ENCODE measurements at regions not wholly inside any gene's neighbourhood (a gene's known extent, or its start where the extent isn't known, plus 50 kb on each side); places are given as distances from the start of the nearest gene placed in this dataset.

- H3K79me1 ChIP-seq (ENCODE audit: low read depth in 1 of 2, low read length in 2 of 2): no peaks in the 10 kb centered on the region
- H2BK5ac ChIP-seq (ENCODE audit: low read depth, low read length, poor library complexity, severe bottlenecking): no peak overlapping the region
- no TSS peak for BruUV-seq (replicated peaks)
- no peak overlapping the region for H3K9ac ChIP-seq (ENCODE audit: low read depth, low read length)
- TF ChIP-seq MAZ (IDR thresholded peaks at IDR 0.05; ENCODE audit: borderline replicate concordance, low read depth, low read length): no peak
- no peak for TF ChIP-seq RCOR1 (IDR thresholded peaks at IDR 0.05; ENCODE audit: insufficient replicate concordance, low read length)
- no peak for TF ChIP-seq MAFK (IDR thresholded peaks at IDR 0.05; ENCODE audit: low read depth, low read length)
- TF ChIP-seq, protein P1, sequence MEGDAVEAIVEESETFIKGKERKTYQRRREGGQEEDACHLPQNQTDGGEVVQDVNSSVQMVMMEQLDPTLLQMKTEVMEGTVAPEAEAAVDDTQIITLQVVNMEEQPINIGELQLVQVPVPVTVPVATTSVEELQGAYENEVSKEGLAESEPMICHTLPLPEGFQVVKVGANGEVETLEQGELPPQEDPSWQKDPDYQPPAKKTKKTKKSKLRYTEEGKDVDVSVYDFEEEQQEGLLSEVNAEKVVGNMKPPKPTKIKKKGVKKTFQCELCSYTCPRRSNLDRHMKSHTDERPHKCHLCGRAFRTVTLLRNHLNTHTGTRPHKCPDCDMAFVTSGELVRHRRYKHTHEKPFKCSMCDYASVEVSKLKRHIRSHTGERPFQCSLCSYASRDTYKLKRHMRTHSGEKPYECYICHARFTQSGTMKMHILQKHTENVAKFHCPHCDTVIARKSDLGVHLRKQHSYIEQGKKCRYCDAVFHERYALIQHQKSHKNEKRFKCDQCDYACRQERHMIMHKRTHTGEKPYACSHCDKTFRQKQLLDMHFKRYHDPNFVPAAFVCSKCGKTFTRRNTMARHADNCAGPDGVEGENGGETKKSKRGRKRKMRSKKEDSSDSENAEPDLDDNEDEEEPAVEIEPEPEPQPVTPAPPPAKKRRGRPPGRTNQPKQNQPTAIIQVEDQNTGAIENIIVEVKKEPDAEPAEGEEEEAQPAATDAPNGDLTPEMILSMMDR (conservative IDR thresholded peaks at IDR 0.05; ENCODE audit: low read depth, low read length): no peak
- TF ChIP-seq BHLHE40 (IDR thresholded peaks at IDR 0.05; ENCODE audit: low read depth, low read length): no peak
- TF ChIP-seq NFE2L2 (IDR thresholded peaks at IDR 0.05; ENCODE audit: low read depth, low read length): no peak
- TF ChIP-seq SMC3 (IDR thresholded peaks at IDR 0.05; ENCODE audit: low read depth, low read length): no peak
- TF ChIP-seq MXI1 (IDR thresholded peaks at IDR 0.05; ENCODE audit: borderline replicate concordance, low read depth, low read length): no peak
- TF ChIP-seq CEBPB (IDR thresholded peaks at IDR 0.05; ENCODE audit: low read depth, low read length): no peak
- TF ChIP-seq FOS (IDR thresholded peaks at IDR 0.05; ENCODE audit: low read depth, low read length): no peak
- H3K56ac ChIP-seq (ENCODE audit: extremely low read depth, insufficient read depth, low read length): no peak overlapping the region
- 74% methylated on average over 2 of the region's 2 CpGs; no CpG with 5 or more reads in 1 of the 2 experiments for WGBS, 2 experiments (ENCODE audit: extremely low coverage in 2 of 2, insufficient read length in 1 of 2)
- H3K27me3 ChIP-seq (ENCODE audit: control insufficient read depth, insufficient read depth, low read length): no peaks in the 10 kb centered on the region
- no peak overlapping the region for H2AFZ ChIP-seq (replicated peaks; ENCODE audit: low read length, poor library complexity)
- no peaks in the 10 kb centered on the region for H3K36me3 ChIP-seq (ENCODE audit: control insufficient read depth, insufficient read depth, low read length)
- H3K23ac ChIP-seq (ENCODE audit: low read depth, low read length): peak overlapping the region; percentile 1; the same call in 1 of the 2 replicates
- no peaks in the 10 kb centered on the region for H3K9me1 ChIP-seq (ENCODE audit: insufficient read depth, low read length)
- DNase-seq: no peak
- intact Hi-C loops (cut with micrococcal nuclease): loop anchor here (10.0 kb wide), 1 partner anchor 531 kb away; no protein-coding TSS in a partner anchor
- peak overlapping the region in 1 of 2 experiments; percentile 44; a peak in 1 of 4 replicates for H4K8ac ChIP-seq (ENCODE audit: low read depth in 2 of 2, low read length in 2 of 2)
- peaks cover 3% of the 10 kb centered on the region for H3K4me1 ChIP-seq (ENCODE audit: control insufficient read depth, insufficient read depth, low read length)
- H2BK20ac ChIP-seq (ENCODE audit: low read depth, low read length): peak overlapping the region; percentile 64
- H2AK9ac ChIP-seq (replicated peaks; ENCODE audit: low read depth, low read length, poor library complexity): no peak overlapping the region
- no peak overlapping the region for H3K27ac ChIP-seq (ENCODE audit: insufficient read depth, low read length)
- no peaks in the 10 kb centered on the region for H4K20me1 ChIP-seq (ENCODE audit: insufficient read depth, low read length)
- no peak for ATAC-seq (ENCODE audit: low read depth)
- ChIA-PET CTCF (no interaction called here), POLR2A (ENCODE audit: unreplicated experiment) (no interaction called here)
- peak overlapping the region; percentile 29 for H3K14ac ChIP-seq (replicated peaks; ENCODE audit: low read depth, low read length)
- H3K18ac ChIP-seq (ENCODE audit: low read depth, low read length): 0 out of 2 replicates have a peak overlapping the region, but pooled peaks have one; percentile 16
- no peak overlapping the region for H3K4me3 ChIP-seq (ENCODE audit: insufficient read depth, low read depth, low read length)
- 0 out of 2 replicates have a peak overlapping the region, but pooled peaks have one; percentile 11 for H3K4me2 ChIP-seq (ENCODE audit: low read depth, low read length)
- no peaks in the 10 kb centered on the region for H3K9me3 ChIP-seq (ENCODE audit: control insufficient read depth, insufficient read depth, low read length)
- H4K5ac ChIP-seq (ENCODE audit: low read depth, low read length): no peak overlapping the region
- peak overlapping the region; percentile 44 for H2BK120ac ChIP-seq (ENCODE audit: low read depth, low read length)
- dilution Hi-C loops (cut with HindIII; ENCODE audit: low sequenced_read_pairs, unreplicated experiment): no loop called here
- peak overlapping the region; percentile 23; the same call in 1 of the 2 replicates for H2AK5ac ChIP-seq (ENCODE audit: low read depth, low read length)
- in situ Hi-C loops (cut with MboI; ENCODE audit: low sequenced_read_pairs): loop anchor here (25.0 kb wide), 1 partner anchor 206 kb away; no protein-coding TSS in a partner anchor
- peak overlapping the region; percentile 18; the same call in 1 of the 3 replicates for H2BK15ac ChIP-seq (ENCODE audit: low read depth, low read length)
- H4K91ac ChIP-seq (ENCODE audit: insufficient read depth, low read depth, low read length): peak overlapping the region; percentile 31; the same call in 1 of the 2 replicates
- peak overlapping the region; percentile 34; the same call in 1 of the 2 replicates for H3K4ac ChIP-seq (ENCODE audit: low read depth, low read length)
These were observed 219.8 kb upstream of the FAT1 start for GRCh38 chr4:186943411-186943810.
